PC-3 (cell line): ENCODE measurements at regions not wholly inside any gene's neighbourhood (a gene's known extent, or its start where the extent isn't known, plus 50 kb on each side); places are given as distances from the start of the nearest gene placed in this dataset.
"Not testable (repeated sequence)": the region's sequence is repeated elsewhere in the genome, so short reads cannot be mapped to it uniquely, and the experiment has no call there.

ENCODE experiments used
- ATAC-seq: fragments of 200-7000 bp; cut with Tn5 transposase; 2 replicates; pipeline ENCODE4 v1.9.1; 2020; ENCODE audit warnings: mild to moderate bottlenecking, moderate library complexity
- BruUV-seq: library from RNA; stranded (reverse); fragments of 400-500 nt; replicated peaks from 2 replicates; lab custom pipeline; 2021; lab: Mats Ljungman, UMichigan
- CTCF ChIA-PET: fragments of 300-600 bp; sonication (Branson Sonifier 250); formaldehyde crosslinking; loops from one replicate; lab custom pipeline; 2022; ENCODE audit warnings: antibody characterized with exemption; lab: Charles Lee
- POLR2A ChIA-PET: fragments of 300-600 bp; sonication (Branson Sonifier 250); formaldehyde crosslinking; loops from one replicate; lab custom pipeline; 2022; ENCODE audit warnings: antibody characterized with exemption; ENCODE audit not compliant: unreplicated experiment; lab: Charles Lee
- DNase-seq: peaks from one replicate; pipeline ENCODE4 v3.0.0-alpha.2; 2015
- H2AFZ ChIP-seq: fragments of 300-600 bp; sonication (generic); 2 replicates; pipeline ENCODE4 v1.6.0; 2016; ENCODE audit warnings: antibody characterized with exemption, low read length
- H3F3A ChIP-seq: fragments of 300-600 bp; sonication (generic); one replicate; pipeline ENCODE4 v1.6.0; 2017; ENCODE audit warnings: antibody characterized with exemption, low read length, control low read depth, mild to moderate bottlenecking; ENCODE audit not compliant: unreplicated experiment
- H3K27ac ChIP-seq: fragments of 300-600 bp; sonication (generic); 2 replicates; pipeline ENCODE4 v1.5.1; 2016; ENCODE audit warnings: mild to moderate bottlenecking, low read length
- H3K27me3 ChIP-seq: fragments of 300-600 bp; sonication (generic); 2 replicates; pipeline ENCODE4 v1.6.1; 2016; ENCODE audit warnings: low read length, mixed read lengths
- H3K36me3 ChIP-seq: fragments of 300-600 bp; sonication (generic); 2 replicates; pipeline ENCODE4 v1.6.1; 2016; ENCODE audit warnings: low read depth, mixed run types, low read length, mixed read lengths
- H3K4me1 ChIP-seq: fragments of 300-600 bp; sonication (generic); 2 replicates; pipeline ENCODE4 v1.5.1; 2016; ENCODE audit warnings: low read length; ENCODE audit not compliant: insufficient read depth
- H3K4me2 ChIP-seq: fragments of 300-600 bp; sonication (generic); 2 replicates; pipeline ENCODE4 v1.6.0; 2016; ENCODE audit warnings: low read length
- H3K4me3 ChIP-seq: fragments of 300-600 bp; sonication (generic); 2 replicates; pipeline ENCODE4 v1.5.1; 2016; ENCODE audit warnings: mild to moderate bottlenecking, low read length, mixed read lengths
- H3K79me2 ChIP-seq: fragments of 300-600 bp; sonication (generic); 2 replicates; pipeline ENCODE4 v1.6.1; 2017; ENCODE audit warnings: low read length, mixed read lengths
- H3K9ac ChIP-seq: fragments of 300-600 bp; sonication (generic); 2 replicates; pipeline ENCODE4 v1.6.0; 2016; ENCODE audit warnings: mild to moderate bottlenecking, low read length
- H3K9me2 ChIP-seq: fragments of 300-600 bp; sonication (generic); replicated peaks from 2 replicates; pipeline ENCODE4 v1.6.1; 2016; ENCODE audit warnings: mixed run types, low read length, mixed read lengths
- H3K9me3 ChIP-seq: fragments of 300-600 bp; sonication (generic); 2 replicates; pipeline ENCODE4 v1.6.1; 2016; ENCODE audit warnings: low read length, mixed read lengths
- H4K20me1 ChIP-seq: fragments of 300-600 bp; sonication (generic); 2 replicates; pipeline ENCODE4 v1.6.1; 2016; ENCODE audit warnings: low read length, mixed read lengths
- EZH2 ChIP-seq: fragments of 300-600 bp; sonication (generic); IDR thresholded peaks from one replicate; pipeline ENCODE4 v1.6.1; 2017; ENCODE audit warnings: antibody characterized with exemption, mild to moderate bottlenecking, low read length; ENCODE audit not compliant: unreplicated experiment
- EZH2phosphoT487 ChIP-seq: fragments of 300-600 bp; sonication (generic); IDR thresholded peaks from 2 replicates; pipeline ENCODE4 v1.6.1; 2018; ENCODE audit warnings: mild to moderate bottlenecking, antibody characterized with exemption, low read length, borderline replicate concordance
- intact Hi-C: fragments of 100-400 bp; cut with micrococcal nuclease; formaldehyde crosslinking; loops from 2 replicates; pipeline ENCODE4 v1.9.0; 2023
- TF ChIP-seq, protein P1 (sequence below): fragments of 300-600 bp; sonication (generic); conservative IDR thresholded peaks from 2 replicates; pipeline ENCODE4 v1.5.1; 2017; ENCODE audit warnings: antibody characterized with exemption, low read depth, mild to moderate bottlenecking, low read length

GRCh38 chr1:73310797-73311381 lies 887.1 kb downstream of the LRRIQ3 start:
- H3K9me2 ChIP-seq, result no peaks in the 10 kb centered on the region
- H3K4me3 ChIP-seq, result no peak overlapping the region
- H3K27ac ChIP-seq, result no peak overlapping the region
- H3F3A ChIP-seq, result no peaks in the 10 kb centered on the region
- BruUV-seq, result no TSS peak
- no peak for ATAC-seq
- H3K36me3 ChIP-seq, result no peaks in the 10 kb centered on the region
- intact Hi-C loops, result no loop called here
- H3K79me2 ChIP-seq, result no peaks in the 10 kb centered on the region
- no peak overlapping the region for H2AFZ ChIP-seq
- no peaks in the 10 kb centered on the region for H3K4me1 ChIP-seq
- ChIA-PET CTCF (no interaction called here), POLR2A (no interaction called here)
- DNase-seq, result no peak
- no peaks in the 10 kb centered on the region for H4K20me1 ChIP-seq
- H3K27me3 ChIP-seq, result no peaks in the 10 kb centered on the region; the same call in 1 of the 2 replicates
- H3K9ac ChIP-seq, result no peak overlapping the region
- no peaks in the 10 kb centered on the region for H3K9me3 ChIP-seq
- no peak overlapping the region for H3K4me2 ChIP-seq
- TF ChIP-seq EZH2phosphoT487 (no peak), EZH2 (no peak)
- TF ChIP-seq, protein P1, sequence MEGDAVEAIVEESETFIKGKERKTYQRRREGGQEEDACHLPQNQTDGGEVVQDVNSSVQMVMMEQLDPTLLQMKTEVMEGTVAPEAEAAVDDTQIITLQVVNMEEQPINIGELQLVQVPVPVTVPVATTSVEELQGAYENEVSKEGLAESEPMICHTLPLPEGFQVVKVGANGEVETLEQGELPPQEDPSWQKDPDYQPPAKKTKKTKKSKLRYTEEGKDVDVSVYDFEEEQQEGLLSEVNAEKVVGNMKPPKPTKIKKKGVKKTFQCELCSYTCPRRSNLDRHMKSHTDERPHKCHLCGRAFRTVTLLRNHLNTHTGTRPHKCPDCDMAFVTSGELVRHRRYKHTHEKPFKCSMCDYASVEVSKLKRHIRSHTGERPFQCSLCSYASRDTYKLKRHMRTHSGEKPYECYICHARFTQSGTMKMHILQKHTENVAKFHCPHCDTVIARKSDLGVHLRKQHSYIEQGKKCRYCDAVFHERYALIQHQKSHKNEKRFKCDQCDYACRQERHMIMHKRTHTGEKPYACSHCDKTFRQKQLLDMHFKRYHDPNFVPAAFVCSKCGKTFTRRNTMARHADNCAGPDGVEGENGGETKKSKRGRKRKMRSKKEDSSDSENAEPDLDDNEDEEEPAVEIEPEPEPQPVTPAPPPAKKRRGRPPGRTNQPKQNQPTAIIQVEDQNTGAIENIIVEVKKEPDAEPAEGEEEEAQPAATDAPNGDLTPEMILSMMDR, result no peak

DNA sequence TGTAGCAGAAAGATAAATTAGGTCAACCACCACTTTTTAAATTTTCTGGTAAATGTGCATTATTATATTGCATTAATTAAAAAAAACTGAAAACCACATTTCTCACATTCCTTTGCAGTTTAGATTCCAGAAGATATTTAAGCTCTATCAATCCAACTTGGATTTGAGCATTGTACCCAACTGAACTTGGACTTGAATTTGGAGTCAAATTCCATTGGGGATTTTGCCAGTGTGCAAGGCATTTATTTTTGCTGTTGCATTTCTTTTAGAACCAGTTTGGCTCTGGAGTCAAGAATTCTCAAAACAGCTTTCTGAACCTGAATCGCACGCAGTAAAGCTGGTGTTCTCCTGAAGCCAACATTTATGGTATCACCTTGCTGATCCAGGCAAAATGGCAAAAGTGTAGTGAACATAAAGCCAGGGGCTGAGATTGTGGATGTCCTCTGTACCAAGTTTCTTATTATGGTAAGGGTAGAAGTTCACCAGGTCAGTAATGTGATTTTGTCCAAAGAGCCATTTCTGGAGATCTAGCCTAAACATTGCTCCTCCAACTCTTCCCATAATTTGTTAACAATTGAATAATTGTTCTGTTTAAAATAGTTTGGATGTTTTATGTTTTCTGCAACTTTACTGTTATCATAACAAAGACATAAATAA lies 890.9 kb downstream of the LRRIQ3 start:
- DNase-seq (no peak), ATAC-seq (no peak)
- TF ChIP-seq, protein P1, result no peak
- no peak for TF ChIP-seq EZH2
- no peak for TF ChIP-seq EZH2phosphoT487
- H4K20me1 ChIP-seq, result no peaks in the 10 kb centered on the region
- H3K27me3 ChIP-seq, result peaks cover 6% of the 10 kb centered on the region; the same call in 1 of the 2 replicates
- POLR2A ChIA-PET, result no interaction called here
- CTCF ChIA-PET, result no interaction called here
- H3K4me2 ChIP-seq, result no peak overlapping the region
- H2AFZ ChIP-seq, result no peak overlapping the region
- H3K79me2 ChIP-seq, result no peaks in the 10 kb centered on the region
- no peak overlapping the region for H3K27ac ChIP-seq
- no peaks in the 10 kb centered on the region for H3K9me3 ChIP-seq
- H3K4me1 ChIP-seq, result no peaks in the 10 kb centered on the region
- BruUV-seq, result no TSS peak
- H3F3A ChIP-seq, result no peaks in the 10 kb centered on the region
- intact Hi-C loops, result no loop called here
- H3K4me3 ChIP-seq, result no peak overlapping the region
- no peaks in the 10 kb centered on the region for H3K9me2 ChIP-seq
- H3K36me3 ChIP-seq, result no peaks in the 10 kb centered on the region
- no peak overlapping the region for H3K9ac ChIP-seq

DNA sequence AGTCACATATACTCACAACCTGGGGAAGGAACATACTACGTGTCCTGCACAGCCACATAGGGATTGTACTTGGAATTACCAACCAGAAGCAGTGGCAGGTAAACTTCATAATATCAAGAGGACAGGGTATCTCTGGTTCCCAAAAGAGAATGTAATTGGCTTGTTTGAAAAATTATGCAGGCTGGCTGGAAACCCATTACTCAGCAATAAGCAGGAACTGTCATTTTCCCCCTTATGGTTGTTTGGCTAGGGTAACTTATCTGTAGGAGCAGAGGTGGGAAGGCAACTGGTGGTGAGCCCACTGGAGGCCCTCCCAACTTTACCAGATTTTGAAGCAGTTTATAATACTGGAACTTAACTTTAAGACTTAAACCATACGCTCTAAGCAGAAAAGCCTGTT lies 924.1 kb downstream of the LRRIQ3 start:
- no peak overlapping the region for H2AFZ ChIP-seq
- no peaks in the 10 kb centered on the region for H3K4me1 ChIP-seq
- H3K9ac ChIP-seq, result no peak overlapping the region
- intact Hi-C loops, result no loop called here
- H3F3A ChIP-seq, result no peaks in the 10 kb centered on the region
- H3K9me2 ChIP-seq, result no peaks in the 10 kb centered on the region
- H3K4me3 ChIP-seq, result no peak overlapping the region
- H3K79me2 ChIP-seq, result no peaks in the 10 kb centered on the region
- no peak for DNase-seq
- no peaks in the 10 kb centered on the region for H3K9me3 ChIP-seq
- CTCF ChIA-PET, result no interaction called here
- H3K27ac ChIP-seq, result no peak overlapping the region
- H3K4me2 ChIP-seq, result no peak overlapping the region
- H3K36me3 ChIP-seq, result no peaks in the 10 kb centered on the region
- no peak for TF ChIP-seq EZH2
- TF ChIP-seq, protein P1, result no peak
- no peak for TF ChIP-seq EZH2phosphoT487
- POLR2A ChIA-PET, result no interaction called here
- ATAC-seq, result no peak
- no peaks in the 10 kb centered on the region for H4K20me1 ChIP-seq
- no TSS peak for BruUV-seq
- H3K27me3 ChIP-seq, result no peaks in the 10 kb centered on the region

- H3K27me3 ChIP-seq, BruUV-seq, CTCF ChIA-PET, H4K20me1 ChIP-seq, H3K79me2 ChIP-seq, H2AFZ ChIP-seq, DNase-seq, H3K9ac ChIP-seq, POLR2A ChIA-PET, H3K4me3 ChIP-seq, intact Hi-C loops, H3K9me3 ChIP-seq, H3K4me1 ChIP-seq, H3K9me2 ChIP-seq, H3F3A ChIP-seq, H3K4me2 ChIP-seq, ATAC-seq, H3K27ac ChIP-seq, H3K36me3 ChIP-seq: not testable (repeated sequence)
Observed at GRCh38 chr1:73245196-73245595, 952.8 kb downstream of the LRRIQ3 start.
